Amygdala (tissue), 56 donors: ENCODE measurements at regions not wholly inside any gene's neighbourhood (a gene's known extent, or its start where the extent isn't known, plus 50 kb on each side); places are given as distances from the start of the nearest gene placed in this dataset.

Experiments
- DNase-seq, 56 donors: peaks; one replicate each; lab custom pipeline; 2025; lab: John Stamatoyannopoulos, UW

DNA sequence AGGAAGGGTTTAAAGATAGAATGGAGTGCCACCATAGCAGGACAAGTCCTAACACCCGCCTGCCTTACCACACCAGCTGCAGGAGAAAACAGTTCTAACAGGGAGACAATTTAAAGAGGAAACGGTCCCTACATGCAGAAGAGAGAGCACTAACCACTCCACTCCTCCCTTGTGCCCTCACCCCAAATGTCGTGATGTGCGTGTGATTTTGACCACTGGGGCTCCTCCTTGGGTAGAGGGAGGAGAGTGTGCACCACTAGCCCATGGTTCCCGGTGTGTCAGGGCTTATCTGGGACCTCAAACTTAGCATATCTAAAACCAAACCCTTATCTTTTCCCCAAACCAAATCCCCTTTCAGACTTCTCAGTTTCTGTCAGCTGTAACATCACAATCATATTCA is 105.5 kb upstream of the CCDC68 start:
- no peak for DNase-seq

DNA sequence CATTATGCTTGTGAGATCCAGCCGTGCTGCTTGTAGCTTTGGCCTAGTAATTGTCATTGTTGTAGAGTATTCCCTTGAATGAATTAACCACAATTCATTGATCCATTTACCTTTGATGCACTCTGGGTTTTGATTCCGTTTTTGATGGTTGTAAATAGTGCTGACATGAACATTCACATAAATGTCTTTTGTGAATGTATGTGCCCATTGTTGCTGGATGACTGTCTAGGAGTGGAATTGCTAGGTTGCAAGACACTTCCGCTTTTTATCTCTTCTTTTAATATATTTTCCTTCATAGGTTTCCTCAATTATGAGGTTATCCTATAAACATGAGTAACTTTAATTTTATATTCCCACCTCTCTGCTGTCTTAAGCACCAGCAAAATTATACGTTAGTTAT is 104.8 kb upstream of the CCDC68 start:
- no peak for DNase-seq

DNA sequence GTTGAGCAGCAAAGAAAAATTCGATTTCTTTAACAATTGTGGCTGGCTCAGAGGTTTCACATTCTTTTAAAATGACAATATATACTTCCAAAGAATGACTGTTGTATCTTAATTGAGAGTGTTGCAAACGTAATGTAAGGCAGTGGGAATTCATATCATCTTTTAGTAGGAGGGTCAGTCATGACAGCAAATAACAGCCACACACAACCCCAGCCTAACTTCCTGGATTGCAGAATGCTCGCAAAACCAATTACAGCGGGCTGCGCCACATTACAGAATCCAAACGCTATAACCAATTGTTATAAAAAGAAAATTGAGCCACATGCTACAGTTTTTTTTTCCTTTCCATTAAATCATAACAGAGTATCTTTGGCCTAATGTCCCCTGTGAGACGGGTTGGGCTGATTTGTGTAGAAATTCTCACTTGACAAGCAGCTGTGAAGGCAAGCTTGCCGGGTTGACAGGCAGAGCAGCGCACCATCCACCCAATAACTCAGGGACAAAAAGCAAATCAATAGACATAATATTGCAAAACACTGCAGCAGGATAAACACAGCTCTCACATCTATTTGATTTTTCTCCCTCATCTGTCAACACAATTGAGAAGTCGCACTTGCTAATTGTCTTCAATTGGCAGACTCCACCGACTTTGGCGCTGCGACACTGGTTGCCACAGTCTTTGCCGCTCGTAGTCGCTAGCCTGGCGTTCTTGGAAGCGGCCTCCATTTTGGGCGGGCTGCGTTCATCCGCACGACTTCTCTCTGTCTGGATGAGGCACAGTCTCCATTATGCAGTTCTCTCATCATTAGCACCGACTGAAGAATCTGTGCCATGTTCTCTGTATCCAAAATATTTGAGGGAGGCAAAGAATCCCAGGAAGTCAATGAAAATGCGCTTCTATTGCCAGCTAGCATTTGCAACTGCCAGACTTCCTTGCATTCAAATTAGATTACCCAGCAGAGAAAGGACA is 95.0 kb upstream of the CCDC68 start:
- peak in 48 of 56 donors; percentile 5 to 68 (median 32) for DNase-seq

DNA sequence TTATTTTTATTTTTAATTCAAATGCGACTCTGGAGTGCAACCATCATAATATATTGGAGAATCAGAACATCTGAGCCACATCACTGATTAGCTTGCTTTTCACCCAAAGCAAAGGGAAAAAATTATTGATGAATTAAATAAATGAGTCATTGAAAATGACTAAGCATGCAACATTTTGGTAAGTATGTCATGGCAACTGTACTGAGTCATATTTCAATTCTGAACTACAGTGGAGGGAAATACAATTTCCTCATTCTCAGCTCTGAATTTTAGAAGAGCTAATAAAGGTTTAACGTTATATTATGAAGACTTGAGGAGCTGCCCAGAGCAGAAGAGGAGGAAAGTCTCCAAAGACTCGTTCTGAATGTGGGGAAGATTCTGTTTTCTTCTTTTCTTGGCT is 89.6 kb upstream of the CCDC68 start:
- DNase-seq = no peak

DNA sequence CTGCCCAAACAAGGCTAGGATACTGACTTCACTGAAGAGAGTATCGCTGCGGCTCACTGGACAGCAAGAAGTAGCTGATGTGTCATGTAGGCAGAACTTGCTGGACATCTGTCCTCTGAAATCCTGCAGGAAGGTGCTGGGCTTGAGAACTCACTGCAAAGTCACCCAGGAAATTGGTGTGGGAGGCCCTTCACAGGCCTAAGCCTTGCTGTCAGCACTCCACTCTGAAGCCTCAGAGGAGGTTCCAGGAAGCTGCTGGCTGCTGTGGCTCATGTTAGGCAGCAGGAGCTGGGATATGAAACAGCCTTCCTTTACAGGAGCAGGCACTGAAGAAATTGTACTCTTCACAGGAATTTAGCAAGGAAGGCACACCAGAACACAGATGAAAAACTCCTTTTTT is 88.3 kb upstream of the CCDC68 start:
- DNase-seq = peak in 1 of 56 donors; percentile 8

DNA sequence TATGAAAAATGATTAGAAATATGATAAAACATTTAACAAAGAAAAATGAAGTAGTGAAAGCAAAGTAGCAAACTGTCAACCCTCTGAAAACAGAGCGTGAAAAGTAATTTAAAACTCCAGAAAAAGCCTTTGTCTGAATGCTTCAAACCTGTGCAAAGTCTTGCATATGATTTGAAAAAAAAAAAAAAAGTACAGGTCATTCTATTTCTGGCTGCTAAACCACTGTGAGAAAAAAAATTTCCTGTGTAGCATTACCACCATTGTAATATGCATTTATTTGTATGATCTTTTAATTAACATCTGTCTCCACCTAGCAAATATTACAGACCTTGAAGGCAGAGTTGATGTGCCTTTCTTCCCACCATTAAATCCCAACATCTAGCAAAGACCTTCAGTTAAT is 82.1 kb upstream of the CCDC68 start:
- no peak for DNase-seq

DNA sequence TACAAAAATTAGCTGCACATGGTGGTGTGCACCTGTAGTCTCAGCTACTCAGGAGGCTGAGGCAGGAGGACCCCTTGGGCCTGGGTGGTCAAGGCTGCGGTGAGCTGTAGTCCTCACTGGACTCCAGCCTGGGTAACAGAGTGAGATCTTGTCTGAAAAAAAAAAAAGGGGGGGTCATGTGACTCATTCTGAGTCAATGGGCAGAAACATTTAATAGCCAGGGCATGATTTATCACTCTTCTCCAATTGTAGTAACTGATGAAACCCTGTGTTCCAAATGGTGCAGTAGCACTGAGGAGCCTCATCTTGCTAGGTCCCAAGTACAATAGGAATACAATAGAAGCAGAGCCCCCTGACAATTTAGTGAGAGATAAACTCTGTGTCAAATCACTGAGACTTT is 78.9 kb upstream of the CCDC68 start:
- no peak for DNase-seq

DNA sequence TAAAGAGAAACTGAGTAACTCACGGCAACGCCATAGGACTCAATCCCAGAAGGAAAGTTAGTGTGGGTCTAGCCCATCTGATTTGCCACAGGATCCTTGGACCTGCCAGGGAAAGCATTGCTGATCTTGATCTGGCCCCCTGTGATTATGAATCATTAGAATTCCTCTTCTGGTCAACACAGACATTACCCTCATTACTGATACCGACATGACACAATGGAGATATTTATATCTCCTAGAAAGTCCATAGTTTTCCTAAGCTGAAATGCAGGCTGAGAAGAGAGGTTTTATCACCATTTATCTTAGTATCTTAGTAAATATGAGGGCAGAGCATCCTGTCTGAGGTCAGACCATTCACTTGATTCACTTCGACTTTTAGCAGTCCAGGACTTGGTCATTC is 75.5 kb upstream of the CCDC68 start:
- no peak for DNase-seq

DNA sequence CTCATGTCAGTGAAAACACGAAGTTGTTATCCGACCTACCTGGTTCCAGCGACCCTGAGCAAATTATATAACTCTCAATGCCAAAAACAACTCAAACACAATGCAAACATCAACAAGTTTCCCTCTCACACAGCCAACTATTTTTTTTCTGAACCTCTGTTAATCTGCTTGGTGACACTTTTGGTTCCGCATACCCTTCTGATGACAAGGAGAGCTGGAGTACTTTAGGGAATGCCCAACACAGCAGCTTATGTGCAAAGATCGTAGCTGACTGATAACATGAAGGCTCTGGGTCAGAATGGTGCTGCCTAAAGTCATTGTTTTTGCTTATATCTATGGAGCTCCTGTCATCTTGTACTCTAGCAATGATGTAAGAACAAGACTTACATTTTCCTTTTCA is 72.7 kb upstream of the CCDC68 start:
- no peak for DNase-seq

DNA sequence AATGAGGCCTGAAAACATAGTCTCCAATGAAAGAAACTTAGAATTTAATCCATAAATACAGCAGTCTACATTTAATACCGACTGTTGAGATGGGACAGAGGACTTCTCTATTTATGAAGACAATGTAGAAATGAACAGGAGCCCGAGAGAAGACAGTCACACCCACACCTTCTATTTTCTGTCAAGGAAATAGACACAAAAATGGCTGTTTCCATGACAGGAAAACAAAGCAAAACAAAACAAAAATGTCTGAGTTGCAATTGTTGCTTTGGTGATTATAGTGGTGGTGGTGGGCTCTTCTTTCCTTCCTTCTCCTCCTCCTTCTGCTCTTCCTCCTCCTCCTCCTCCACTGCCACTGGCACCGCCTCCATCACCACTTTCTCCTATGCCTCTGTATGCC is 72.3 kb upstream of the CCDC68 start:
- DNase-seq = no peak

DNA sequence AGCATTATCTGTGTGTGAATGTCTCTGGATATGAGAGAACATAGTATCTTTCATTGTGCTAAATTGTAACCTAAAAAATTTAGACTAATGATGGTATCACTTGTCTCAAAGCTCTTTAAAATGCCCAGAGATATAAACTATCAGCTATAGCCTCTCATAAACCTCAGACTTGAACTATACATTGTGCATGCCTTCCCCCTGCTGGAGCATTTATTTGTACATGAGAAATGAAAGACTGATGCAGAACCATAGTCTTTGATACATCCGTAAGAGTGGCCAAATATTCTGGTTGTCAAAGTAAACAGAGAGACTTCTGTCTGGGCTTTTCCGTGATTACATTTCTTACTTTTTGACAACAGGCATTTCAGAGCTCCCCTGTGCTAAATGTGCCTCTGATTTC is 71.9 kb upstream of the CCDC68 start:
- DNase-seq = no peak

DNA sequence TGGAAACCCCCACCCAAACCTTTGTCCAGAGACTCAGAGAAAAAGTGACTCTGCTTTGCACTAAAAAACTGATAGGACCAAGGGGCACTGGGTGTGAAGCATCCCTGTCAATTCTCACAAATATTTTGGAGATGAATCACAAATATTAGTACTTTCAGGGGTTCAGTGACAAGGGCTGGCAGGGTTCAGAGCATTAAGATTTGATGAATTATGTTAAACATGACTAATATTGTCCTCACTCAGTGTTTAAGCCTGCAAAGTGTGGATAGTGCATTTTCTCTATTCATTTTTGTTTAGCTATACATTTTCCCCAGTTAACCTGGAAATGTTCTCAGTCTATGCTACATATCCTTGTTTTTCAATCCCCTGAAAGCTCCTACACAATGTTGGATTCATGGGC is 65.3 kb upstream of the CCDC68 start:
- DNase-seq = no peak

DNA sequence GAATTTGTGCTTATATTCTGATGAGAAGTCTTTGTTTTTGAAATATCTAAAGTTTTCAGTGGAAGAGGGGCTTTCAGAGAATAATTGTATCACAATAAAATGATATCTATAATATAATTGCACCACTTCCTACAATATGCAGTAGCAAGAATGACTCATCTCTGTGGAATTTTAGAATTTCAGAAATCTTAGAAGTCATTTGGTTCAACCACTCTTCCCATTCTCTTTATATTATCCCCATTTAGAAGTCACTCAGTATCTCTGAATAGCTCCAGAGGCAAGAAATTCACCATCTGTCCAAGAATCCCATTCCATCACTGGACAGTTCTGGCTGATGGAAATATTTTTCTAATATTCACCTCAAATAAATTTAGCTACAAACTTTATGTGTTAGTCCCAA is 59.3 kb upstream of the CCDC68 start:
- DNase-seq = no peak

DNA sequence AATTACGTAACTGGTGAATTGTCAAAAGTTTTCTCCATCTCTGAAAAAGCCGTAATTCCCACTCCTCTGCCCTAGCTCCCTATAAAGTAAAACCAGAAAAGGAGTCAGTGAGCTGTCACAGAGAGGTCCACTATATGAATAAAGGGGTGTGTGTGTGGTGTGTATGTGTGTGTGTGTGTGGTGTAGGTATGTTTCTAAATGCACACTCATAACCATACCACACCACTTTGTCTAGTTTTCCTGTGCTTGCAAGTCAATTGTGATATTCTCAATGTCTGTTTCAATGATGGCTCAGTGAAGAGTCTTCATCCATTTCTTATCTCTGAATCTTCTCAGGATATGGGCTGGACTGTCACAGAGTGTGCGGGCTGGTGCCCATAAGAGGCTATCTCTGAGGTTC is 54.8 kb upstream of the CCDC68 start:
- no peak for DNase-seq

DNA sequence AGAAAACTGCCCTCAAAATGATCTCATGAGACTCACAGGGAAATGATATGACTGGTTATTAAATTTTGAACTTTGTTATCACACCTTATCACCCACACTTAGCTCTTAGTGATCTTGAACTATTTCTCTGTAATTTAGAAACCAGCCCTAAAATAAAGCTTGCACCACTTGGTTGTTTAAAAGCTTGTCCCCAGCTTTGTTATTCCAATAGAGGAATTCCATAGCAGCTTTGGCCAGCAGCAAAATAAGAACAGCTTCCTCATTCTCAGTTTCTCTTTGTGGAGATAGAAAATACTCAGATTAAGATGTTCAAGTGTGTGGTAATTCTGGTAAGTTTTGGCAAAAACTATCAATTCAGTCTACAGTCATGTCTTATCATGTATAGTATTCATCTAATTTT is 54.4 kb upstream of the CCDC68 start:
- DNase-seq = no peak

DNA sequence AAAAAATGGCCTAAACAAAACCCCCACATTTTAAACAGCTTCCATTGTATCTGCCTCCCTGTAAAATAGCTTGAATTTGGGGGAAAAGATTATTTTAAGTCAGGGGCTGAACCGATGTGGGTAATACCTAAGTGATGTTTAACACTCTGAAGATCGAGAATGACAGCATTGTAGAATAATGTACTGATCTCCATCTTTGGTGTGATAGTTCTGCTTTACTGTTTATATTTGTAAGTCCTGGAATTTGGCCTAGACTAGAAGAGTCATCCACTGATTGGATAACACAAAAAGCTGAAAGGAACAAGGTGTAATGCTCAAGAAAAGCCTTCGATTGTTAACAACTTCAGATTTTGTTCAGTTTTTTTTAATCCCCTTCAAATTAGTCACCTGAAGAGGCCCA is 53.8 kb upstream of the CCDC68 start:
- DNase-seq = no peak

DNA sequence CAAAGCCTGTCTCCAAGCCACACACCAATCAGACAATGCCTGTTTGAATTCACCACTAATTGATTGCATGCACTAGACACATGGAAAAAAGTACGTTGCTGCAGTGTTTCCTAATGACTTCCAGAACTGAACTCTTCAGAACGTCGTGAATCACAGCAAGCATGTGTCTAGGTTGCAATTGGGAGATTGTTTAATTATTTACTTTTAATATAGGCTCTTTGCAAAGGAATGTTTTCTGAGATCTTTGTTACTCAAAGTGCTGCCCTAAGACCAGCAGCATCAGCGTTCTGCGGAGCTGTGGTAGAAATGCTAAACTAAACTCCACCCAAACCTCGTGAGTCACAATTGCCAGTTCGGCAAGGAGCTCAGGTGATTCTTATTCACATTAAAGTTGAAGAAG is 52.7 kb upstream of the CCDC68 start:
- DNase-seq = no peak
